ENCODE measurements at regions not wholly inside any gene's neighbourhood (a gene's known extent, or its start where the extent isn't known, plus 50 kb on each side); places are given as distances from the start of the nearest gene placed in this dataset.

DNA sequence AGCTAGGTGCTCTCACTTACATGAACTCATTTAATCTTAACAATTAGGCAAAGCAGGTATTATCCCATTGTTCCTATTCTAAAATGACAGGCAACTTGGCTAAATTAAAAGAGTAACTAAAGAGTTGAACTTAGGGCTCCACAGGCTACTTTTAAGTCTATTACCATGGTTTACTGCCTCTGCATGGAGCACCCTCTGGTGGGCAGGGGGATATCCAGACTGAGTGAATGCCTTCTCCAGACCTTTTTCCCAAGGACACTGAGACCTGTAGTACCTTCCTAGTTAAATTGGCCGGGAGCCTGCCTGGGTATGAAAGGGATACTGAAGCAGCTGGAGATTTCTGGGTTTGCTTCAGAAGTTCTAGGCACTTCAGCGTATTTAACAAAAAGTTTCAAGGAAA lies 238.1 kb downstream of the ELAVL2 start:
- Histone ChIP-seq H3K4me1 (peaks cover 0 to 30% (median 6%) of the 10 kb centered on the region in 4 donors), H3K9me3 (no peaks in the 10 kb centered on the region), H3K27me3 (no peaks in the 10 kb centered on the region), H3K27ac (no peak overlapping the region), H3K4me3 (no peak overlapping the region), H3K36me3 (no peaks in the 10 kb centered on the region)
- no peak for DNase-seq
- TF ChIP-seq, protein P1, sequence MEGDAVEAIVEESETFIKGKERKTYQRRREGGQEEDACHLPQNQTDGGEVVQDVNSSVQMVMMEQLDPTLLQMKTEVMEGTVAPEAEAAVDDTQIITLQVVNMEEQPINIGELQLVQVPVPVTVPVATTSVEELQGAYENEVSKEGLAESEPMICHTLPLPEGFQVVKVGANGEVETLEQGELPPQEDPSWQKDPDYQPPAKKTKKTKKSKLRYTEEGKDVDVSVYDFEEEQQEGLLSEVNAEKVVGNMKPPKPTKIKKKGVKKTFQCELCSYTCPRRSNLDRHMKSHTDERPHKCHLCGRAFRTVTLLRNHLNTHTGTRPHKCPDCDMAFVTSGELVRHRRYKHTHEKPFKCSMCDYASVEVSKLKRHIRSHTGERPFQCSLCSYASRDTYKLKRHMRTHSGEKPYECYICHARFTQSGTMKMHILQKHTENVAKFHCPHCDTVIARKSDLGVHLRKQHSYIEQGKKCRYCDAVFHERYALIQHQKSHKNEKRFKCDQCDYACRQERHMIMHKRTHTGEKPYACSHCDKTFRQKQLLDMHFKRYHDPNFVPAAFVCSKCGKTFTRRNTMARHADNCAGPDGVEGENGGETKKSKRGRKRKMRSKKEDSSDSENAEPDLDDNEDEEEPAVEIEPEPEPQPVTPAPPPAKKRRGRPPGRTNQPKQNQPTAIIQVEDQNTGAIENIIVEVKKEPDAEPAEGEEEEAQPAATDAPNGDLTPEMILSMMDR (IDR thresholded peaks at IDR 0.05) = no peak
- TF ChIP-seq POLR2A (IDR thresholded peaks at IDR 0.05) (no peak), POLR2AphosphoS5 (IDR thresholded peaks at IDR 0.05) (no peak), EP300 (IDR thresholded peaks at IDR 0.05) (no peak)
- intact Hi-C loops (cut with DNase I; ENCODE audit: low total_unique reads) = no loop called here
- 80 to 87% (median 83%) methylated on average over 2 of the region's 2 CpGs for WGBS, 5 donors

GRCh38 chr9:23590276-23591000 lies 235.6 kb downstream of the ELAVL2 start:
- DNase-seq = peak in 1 of 2 donors; percentile 42
- Histone ChIP-seq H3K4me1 (peaks cover 0 to 30% (median 6%) of the 10 kb centered on the region in 4 donors), H3K27me3 (no peaks in the 10 kb centered on the region), H3K36me3 (no peaks in the 10 kb centered on the region), H3K27ac (no peak overlapping the region), H3K4me3 (peak overlapping the region in 1 of 4 donors; percentile 23), H3K9me3 (no peaks in the 10 kb centered on the region)
- intact Hi-C loops (cut with DNase I; ENCODE audit: low total_unique reads) = no loop called here
- 53 to 66% (median 61%) methylated on average over 3 of the region's 3 CpGs for WGBS, 5 donors
- TF ChIP-seq EP300 (IDR thresholded peaks at IDR 0.05) = no peak
- TF ChIP-seq, protein P1 (IDR thresholded peaks at IDR 0.05) = no peak
- no peak for TF ChIP-seq POLR2A (IDR thresholded peaks at IDR 0.05)
- TF ChIP-seq POLR2AphosphoS5 (IDR thresholded peaks at IDR 0.05) = no peak

DNA sequence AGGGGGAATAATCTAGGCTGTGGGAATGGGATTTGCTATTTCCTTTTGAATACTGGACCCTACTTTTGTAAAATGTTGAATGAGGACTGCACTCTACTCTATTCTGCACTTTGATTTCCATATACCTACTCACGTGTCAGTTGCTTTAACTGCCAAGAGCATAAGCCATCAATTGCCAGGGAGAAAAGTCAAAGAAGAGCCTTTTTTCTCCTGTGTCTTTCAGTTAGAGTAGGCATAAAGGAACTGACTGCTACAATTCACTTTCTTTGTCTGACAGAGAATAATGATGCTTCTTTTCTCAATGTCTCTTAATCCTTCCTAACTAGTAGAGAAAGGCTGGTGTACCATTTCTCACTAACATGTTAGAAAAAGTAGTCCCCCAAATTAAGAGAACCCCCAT lies 231.6 kb downstream of the ELAVL2 start:
- no peak overlapping the region for H3K4me3 ChIP-seq
- H3K27me3 ChIP-seq = no peaks in the 10 kb centered on the region
- no peak overlapping the region for H3K27ac ChIP-seq
- no peaks in the 10 kb centered on the region for H3K36me3 ChIP-seq
- peaks cover 0 to 19% (median 6%) of the 10 kb centered on the region in 4 donors for H3K4me1 ChIP-seq
- intact Hi-C loops (cut with DNase I; ENCODE audit: low total_unique reads) = no loop called here
- no peak for DNase-seq
- 86 to 94% (median 87%) methylated on average over 1 of the region's 1 CpG for WGBS, 5 donors
- TF ChIP-seq EP300 (IDR thresholded peaks at IDR 0.05) (no peak), POLR2A (IDR thresholded peaks at IDR 0.05) (no peak), POLR2AphosphoS5 (IDR thresholded peaks at IDR 0.05) (no peak)
- TF ChIP-seq, protein P1 (IDR thresholded peaks at IDR 0.05) = no peak
- H3K9me3 ChIP-seq = no peaks in the 10 kb centered on the region

GRCh38 chr9:23596913-23597634 lies 229.0 kb downstream of the ELAVL2 start:
- no peak overlapping the region for H3K27ac ChIP-seq
- 39 to 55% (median 50%) methylated on average over 3 of the region's 3 CpGs for WGBS, 5 donors
- intact Hi-C loops (cut with DNase I; ENCODE audit: low total_unique reads) = no loop called here

More at GRCh38 chr9:23596913-23597634, 229.0 kb downstream of the ELAVL2 start:
- Histone ChIP-seq H3K4me1 (no peaks in the 10 kb centered on the region), H3K36me3 (no peaks in the 10 kb centered on the region), H3K9me3 (no peaks in the 10 kb centered on the region), H3K4me3 (no peak overlapping the region), H3K27me3 (no peaks in the 10 kb centered on the region)
- TF ChIP-seq, protein P1 (IDR thresholded peaks at IDR 0.05) = no peak
- TF ChIP-seq POLR2A (IDR thresholded peaks at IDR 0.05) (no peak), POLR2AphosphoS5 (IDR thresholded peaks at IDR 0.05) (no peak), EP300 (IDR thresholded peaks at IDR 0.05) (no peak)
- DNase-seq = no peak
